Tibial artery (tissue), 4 donors: ENCODE measurements at regions not wholly inside any gene's neighbourhood (a gene's known extent, or its start where the extent isn't known, plus 50 kb on each side); places are given as distances from the start of the nearest gene placed in this dataset.

Source experiments
- DNase-seq, 2 donors: peaks; one replicate each; pipeline ENCODE4 v3.0.0-alpha.2; 2019
- H3K27ac ChIP-seq, 2 donors: fragments of 200-600 bp; sonication (generic) in 1 of 2; 1 replicate in 1 of 2; 2 replicates in 1 of 2; pipeline ENCODE4 v1.5.1; 2018 to 2019; ENCODE audit warnings: mild to moderate bottlenecking in 1 of 2
- H3K27me3 ChIP-seq, 2 donors: fragments of 200-600 bp; sonication (generic) in 1 of 2; one replicate each; pipeline versions ENCODE4 v1.5.1 to v1.6.0; 2016 to 2019
- H3K36me3 ChIP-seq, 3 donors: fragments of 200-600 bp; sonication (generic) in 2 of 3; one replicate each; pipeline ENCODE4 v1.5.1; 2016 to 2019; ENCODE audit warnings: mild to moderate bottlenecking in 2 of 3
- H3K4me1 ChIP-seq, 4 donors: fragments of 200-600 bp; sonication (generic) in 2 of 4; 1 replicate in 3 of 4; 2 replicates in 1 of 4; pipeline ENCODE4 v1.5.1; 2016 to 2019
- H3K4me3 ChIP-seq, 2 donors: fragments of 200-600 bp; sonication (generic) in 1 of 2; 1 replicate in 1 of 2; 2 replicates in 1 of 2; pipeline ENCODE4 v1.5.1; 2018 to 2019; ENCODE audit warnings: mild to moderate bottlenecking in 2 of 2
- H3K9me3 ChIP-seq, 3 donors: fragments of 200-600 bp; sonication (generic) in 1 of 3; one replicate each; pipeline ENCODE4 v1.5.1; 2016 to 2019
- CTCF ChIP-seq, 2 experiments: fragments of 200-600 bp in 1 of 2; fragments of 450-650 bp in 1 of 2; IDR thresholded peaks; one replicate each; pipeline ENCODE4 v1.5.1; 2017 to 2019; ENCODE audit warnings: antibody characterized with exemption in 2 of 2, mild to moderate bottlenecking in 1 of 2, moderate library complexity in 1 of 2
- intact Hi-C: fragments of 100-400 bp; cut with DNase I; formaldehyde crosslinking; loops from one replicate; pipeline ENCODE4 v1.15.0; 2023; ENCODE audit warnings: low total_unique reads

DNA sequence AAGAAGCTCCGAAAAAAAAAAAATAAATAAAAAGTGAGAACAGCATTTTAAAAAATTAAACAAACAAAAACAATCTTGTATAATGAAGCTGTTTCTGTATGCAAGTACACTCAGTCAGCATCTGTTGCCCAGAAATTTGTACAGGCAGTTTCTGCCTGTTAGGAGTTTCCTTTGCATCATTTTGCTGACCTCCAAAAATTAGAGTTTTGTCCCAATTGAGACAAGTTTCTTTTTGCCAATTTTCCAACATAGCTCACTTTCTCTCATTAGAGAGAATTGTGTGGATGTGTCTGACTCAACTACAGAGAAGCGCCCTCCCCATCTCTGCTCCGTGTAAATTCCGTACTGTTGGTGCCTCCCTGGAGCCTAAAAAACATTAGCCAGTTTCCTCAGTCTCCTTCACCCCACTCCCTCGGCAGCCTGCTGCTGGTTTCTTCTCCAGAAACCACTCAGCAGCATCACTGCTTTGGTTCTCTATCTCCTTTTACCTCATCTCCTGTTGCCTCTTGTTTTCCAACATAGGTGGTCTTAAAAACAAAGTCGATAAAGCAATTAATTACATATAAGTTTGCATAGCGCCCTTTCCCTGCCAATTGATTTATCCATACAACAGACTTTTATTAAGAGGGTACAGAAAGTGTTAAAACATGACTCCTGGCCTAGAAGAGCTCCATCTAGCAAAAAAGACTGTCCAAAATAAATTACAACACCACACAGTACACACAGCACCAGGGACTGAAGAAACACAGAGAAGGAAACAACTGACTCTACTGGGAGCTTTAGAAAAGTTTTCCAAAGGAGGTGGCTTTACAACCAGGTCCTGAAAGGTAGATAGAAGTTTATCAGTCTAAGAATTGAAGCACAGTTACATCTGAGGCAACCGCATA, 286.7 kb downstream of the SHOX2 start:
- no peak overlapping the region for H3K27ac ChIP-seq
- DNase-seq: no peak
- intact Hi-C loops: no loop called here
- TF ChIP-seq CTCF (IDR thresholded peaks at IDR 0.05): no peak
- H3K36me3 ChIP-seq: no peaks in the 10 kb centered on the region
- peaks cover 0 to 18% (median 3%) of the 10 kb centered on the region in 4 donors for H3K4me1 ChIP-seq
- no peak overlapping the region for H3K4me3 ChIP-seq
- H3K9me3 ChIP-seq: no peaks in the 10 kb centered on the region
- H3K27me3 ChIP-seq: no peaks in the 10 kb centered on the region

DNA sequence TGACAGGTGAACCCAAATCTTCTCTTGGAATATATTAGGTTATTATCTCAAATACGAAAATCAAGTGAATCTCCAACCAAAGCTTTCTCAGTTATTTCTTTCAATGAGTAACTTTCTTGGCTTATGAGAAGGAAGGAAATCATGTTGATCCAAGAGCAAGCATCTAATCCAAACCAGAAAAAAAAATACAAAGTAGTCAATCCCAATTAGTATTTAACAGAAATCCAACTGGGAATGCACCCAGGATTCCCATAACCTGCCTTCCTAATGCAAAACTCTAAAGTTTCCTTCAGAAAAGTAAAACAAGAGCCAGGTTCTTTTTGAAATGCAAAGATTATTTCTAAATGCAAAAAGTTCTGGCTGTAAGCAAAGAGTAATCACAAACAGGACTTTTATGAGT, 289.3 kb downstream of the SHOX2 start:
- no peak overlapping the region for H3K4me3 ChIP-seq
- TF ChIP-seq CTCF (IDR thresholded peaks at IDR 0.05): no peak
- H3K27ac ChIP-seq: no peak overlapping the region
- no peak for DNase-seq
- no peaks in the 10 kb centered on the region for H3K27me3 ChIP-seq
- peaks cover 0 to 18% (median 3%) of the 10 kb centered on the region in 4 donors for H3K4me1 ChIP-seq
- no peaks in the 10 kb centered on the region for H3K36me3 ChIP-seq
- intact Hi-C loops: no loop called here
- H3K9me3 ChIP-seq: no peaks in the 10 kb centered on the region

GRCh38 chr3:157816296-157816695, 289.9 kb downstream of the SHOX2 start:
- Histone ChIP-seq H3K4me1 (peaks cover 0 to 18% (median 3%) of the 10 kb centered on the region in 4 donors), H3K4me3 (no peak overlapping the region), H3K9me3 (no peaks in the 10 kb centered on the region), H3K27ac (no peak overlapping the region), H3K36me3 (no peaks in the 10 kb centered on the region), H3K27me3 (no peaks in the 10 kb centered on the region)
- no peak for TF ChIP-seq CTCF (IDR thresholded peaks at IDR 0.05)
- intact Hi-C loops: no loop called here
- DNase-seq: no peak

DNA sequence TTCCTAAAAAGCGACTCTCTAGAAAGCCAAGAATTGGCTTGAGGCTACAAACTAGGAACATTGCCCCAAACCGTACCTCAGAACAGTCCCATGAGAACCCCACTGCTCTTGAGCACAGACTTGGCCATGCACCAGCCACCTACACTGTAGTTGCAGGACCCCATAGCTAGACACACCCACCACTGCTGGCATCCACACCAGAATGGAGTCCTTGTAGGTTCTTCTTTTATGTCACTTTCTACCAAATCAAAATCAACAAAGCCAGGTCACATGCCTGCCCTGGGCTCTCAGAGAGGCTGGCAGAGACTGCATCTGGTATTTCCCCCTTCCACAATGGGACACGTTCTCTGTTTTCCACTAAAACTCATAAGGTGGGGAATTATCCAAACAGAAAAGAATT, 290.5 kb downstream of the SHOX2 start:
- no peak for TF ChIP-seq CTCF (IDR thresholded peaks at IDR 0.05)
- DNase-seq: no peak
- intact Hi-C loops: no loop called here
- Histone ChIP-seq H3K36me3 (no peaks in the 10 kb centered on the region), H3K4me3 (no peak overlapping the region), H3K27ac (no peak overlapping the region), H3K27me3 (no peaks in the 10 kb centered on the region), H3K9me3 (no peaks in the 10 kb centered on the region), H3K4me1 (peaks cover 0 to 18% (median 3%) of the 10 kb centered on the region in 4 donors)

DNA sequence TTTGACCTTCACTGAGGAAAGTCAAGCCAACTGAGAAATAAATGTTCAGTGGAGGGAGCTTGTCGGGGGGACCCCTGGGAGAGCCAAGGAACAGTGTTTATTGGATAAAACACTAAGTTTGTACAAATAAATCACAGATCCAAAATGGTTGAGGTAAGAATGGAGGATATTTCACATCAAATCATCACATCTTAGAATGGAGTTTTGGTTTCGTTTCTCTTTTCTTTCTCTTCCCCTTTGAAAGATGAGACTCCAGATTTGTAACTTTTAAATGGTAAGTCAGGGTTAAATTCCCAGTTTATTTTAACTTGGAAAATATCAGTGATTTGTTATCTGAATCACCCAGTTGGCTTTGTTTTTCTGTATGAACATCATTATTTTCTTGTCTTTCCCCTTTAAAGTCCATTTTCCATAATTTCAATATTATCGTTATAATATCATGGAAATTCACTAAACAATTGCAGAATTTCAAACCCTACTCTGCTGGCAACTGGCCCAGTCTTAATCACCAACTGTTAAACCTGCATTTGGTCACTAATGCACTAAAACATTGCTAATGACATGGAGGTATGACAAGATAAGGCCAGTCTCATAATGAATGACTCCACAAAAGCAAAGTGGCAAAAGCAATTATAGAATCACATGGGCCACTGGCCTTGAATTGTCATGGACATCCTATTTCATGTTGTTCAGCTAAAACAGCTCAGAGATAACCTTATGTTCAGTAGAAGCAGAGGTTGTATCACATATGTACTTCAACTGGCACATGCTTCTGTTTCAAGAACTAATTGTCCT, 295.1 kb downstream of the SHOX2 start:
- no peak for TF ChIP-seq CTCF (IDR thresholded peaks at IDR 0.05)
- no peaks in the 10 kb centered on the region for H3K36me3 ChIP-seq
- no peak overlapping the region for H3K27ac ChIP-seq
- H3K9me3 ChIP-seq: no peaks in the 10 kb centered on the region
- H3K4me1 ChIP-seq: peaks cover 0 to 12% (median 3%) of the 10 kb centered on the region in 4 donors
- intact Hi-C loops: no loop called here
- no peak for DNase-seq
- H3K27me3 ChIP-seq: no peaks in the 10 kb centered on the region
- no peak overlapping the region for H3K4me3 ChIP-seq
